Right lobe of liver (tissue), 6 donors: ENCODE measurements at regions not wholly inside any gene's neighbourhood (a gene's known extent, or its start where the extent isn't known, plus 50 kb on each side); places are given as distances from the start of the nearest gene placed in this dataset.
A peak's percentile ranks its signal among the peaks of the same experiment; 100 is the strongest.

Source experiments
- ATAC-seq, 4 donors: fragments of 200-7000 bp; cut with Tn5 transposase; one replicate each; pipeline ENCODE4 v1.9.1; 2020; ENCODE audit warnings: mild to moderate bottlenecking in 4 of 4, moderate library complexity in 4 of 4
- DNase-seq, 3 donors: peaks; one replicate each; pipeline ENCODE4 v3.0.0-alpha.2; 2020
- H3K27ac ChIP-seq, 3 donors: fragments of 200-600 bp; one replicate each; pipeline ENCODE4 v1.8.0; 2022
- H3K27me3 ChIP-seq, 2 donors: fragments of 200-600 bp; one replicate each; pipeline ENCODE4 v1.8.0; 2022
- H3K36me3 ChIP-seq, 4 donors: fragments of 200-600 bp; sonication (generic) in 1 of 4; one replicate each; pipeline versions ENCODE4 v1.5.1 to v1.8.0; 2017 to 2022; ENCODE audit warnings: control low read depth in 1 of 4
- H3K4me1 ChIP-seq, 4 donors: fragments of 200-600 bp; sonication (generic) in 1 of 4; one replicate each; pipeline versions ENCODE4 v1.5.1 to v1.8.0; 2017 to 2022; ENCODE audit warnings: control low read depth in 1 of 4
- H3K4me3 ChIP-seq, 3 donors: fragments of 200-600 bp; one replicate each; pipeline ENCODE4 v1.8.0; 2022
- H3K9me3 ChIP-seq, 4 donors: fragments of 200-600 bp; sonication (generic) in 1 of 4; one replicate each; pipeline versions ENCODE4 v1.5.1 to v1.8.0; 2017 to 2022; ENCODE audit warnings: control low read depth in 1 of 4
- CTCF ChIP-seq, 4 donors: fragments of 200-600 bp in 3 of 4; fragments of 450-650 bp in 1 of 4; IDR thresholded peaks; one replicate each; pipeline versions ENCODE4 v1.5.1 to v1.8.0; 2016 to 2022; ENCODE audit warnings: antibody characterized with exemption in 4 of 4, mild to moderate bottlenecking in 2 of 4
- POLR2A ChIP-seq: fragments of 450-650 bp; IDR thresholded peaks from one replicate; pipeline ENCODE4 v1.6.1; 2017; ENCODE audit warnings: antibody characterized with exemption, mild to moderate bottlenecking
- WGBS: methylation state at CpG from one replicate; pipeline ENCODE4 v1.1.6; 2018; ENCODE audit warnings: low coverage, low lambda C conversion rate; ENCODE audit not compliant: insufficient coverage; ENCODE audit errors: missing lambda C conversion rate; 5-methylcytosine and 5-hydroxymethylcytosine counted together
- intact Hi-C, 2 donors: fragments of 100-400 bp; cut with DNase I; formaldehyde crosslinking; loops; one replicate each; pipeline versions ENCODE4 v1.11.2 to v1.14.1; 2022
- donor health status: DM: no; HTN: yes; CAD: no.
- donor health status: DM: no; HTN: no; CAD: no.
- donor health status: DM: no; HTN: no; CAD: no.
- donor health status: DM: no; HTN: yes; CAD: no.
- donor health status: DM: no; HTN: yes; CAD: no.

GRCh38 chr13:30151388-30151787 is 156.0 kb downstream of the KATNAL1 start:
- intact Hi-C loops, result no loop called here
- no peaks in the 10 kb centered on the region for H3K4me1 ChIP-seq
- ATAC-seq, result no peak
- no peaks in the 10 kb centered on the region for H3K9me3 ChIP-seq
- no peak for DNase-seq
- no peaks in the 10 kb centered on the region for H3K36me3 ChIP-seq
- H3K27ac ChIP-seq, result no peak overlapping the region
- H3K4me3 ChIP-seq, result no peak overlapping the region
- H3K27me3 ChIP-seq, result no peaks in the 10 kb centered on the region
- TF ChIP-seq CTCF (IDR thresholded peaks at IDR 0.05), result no peak
- no peak for TF ChIP-seq POLR2A
- 50% methylated on average over 4 of the region's 5 CpGs for WGBS

GRCh38 chr13:30149248-30149647 is 158.1 kb downstream of the KATNAL1 start:
- Histone ChIP-seq H3K27ac (no peak overlapping the region), H3K27me3 (no peaks in the 10 kb centered on the region), H3K36me3 (no peaks in the 10 kb centered on the region), H3K4me1 (no peaks in the 10 kb centered on the region), H3K4me3 (no peak overlapping the region), H3K9me3 (no peaks in the 10 kb centered on the region)
- ATAC-seq (no peak), DNase-seq (no peak)
- TF ChIP-seq POLR2A (no peak), CTCF (IDR thresholded peaks at IDR 0.05) (no peak)
- WGBS, result 93% methylated on average over 2 of the region's 2 CpGs
- intact Hi-C loops, result loop anchor here in 1 of 2 donors (10.0 kb wide), 1 partner anchor 646 kb away; no protein-coding TSS in a partner anchor

- H3K27me3 ChIP-seq, result no peaks in the 10 kb centered on the region
- DNase-seq, result no peak
- WGBS, result 92% methylated on average over 2 of the region's 8 CpGs
- TF ChIP-seq POLR2A (no peak), CTCF (IDR thresholded peaks at IDR 0.05) (no peak)
- intact Hi-C loops, result loop anchor here in 1 of 2 donors (10.0 kb wide), 1 partner anchor 646 kb away; no protein-coding TSS in a partner anchor
- H3K4me3 ChIP-seq, result no peak overlapping the region
- H3K27ac ChIP-seq, result no peak overlapping the region
- H3K4me1 ChIP-seq, result no peaks in the 10 kb centered on the region
- H3K36me3 ChIP-seq, result no peaks in the 10 kb centered on the region
- no peak for ATAC-seq
- no peaks in the 10 kb centered on the region for H3K9me3 ChIP-seq
These were observed 158.6 kb downstream of the KATNAL1 start for GRCh38 chr13:30148786-30149185.

GRCh38 chr13:30148171-30148754 is 159.1 kb downstream of the KATNAL1 start:
- WGBS, result 71% methylated on average over 4 of the region's 9 CpGs
- H3K4me3 ChIP-seq, result no peak overlapping the region
- H3K27me3 ChIP-seq, result no peaks in the 10 kb centered on the region
- no peaks in the 10 kb centered on the region for H3K36me3 ChIP-seq
- H3K4me1 ChIP-seq, result no peaks in the 10 kb centered on the region
- H3K27ac ChIP-seq, result no peak overlapping the region
- ATAC-seq (peak in 3 of 4 donors; percentile 51 to 57 (median 52)), DNase-seq (no peak)
- intact Hi-C loops, result loop anchor here in 1 of 2 donors (10.0 kb wide), 1 partner anchor 647 kb away; no protein-coding TSS in a partner anchor
- no peak for TF ChIP-seq POLR2A
- TF ChIP-seq CTCF (IDR thresholded peaks at IDR 0.05), result no peak
- H3K9me3 ChIP-seq, result no peaks in the 10 kb centered on the region
